H1 (cell line): ENCODE measurements at regions not wholly inside any gene's neighbourhood (a gene's known extent, or its start where the extent isn't known, plus 50 kb on each side); places are given as distances from the start of the nearest gene placed in this dataset.
A peak's percentile ranks its signal among the peaks of the same experiment; 100 is the strongest.

ENCODE experiments used
- CTCF ChIA-PET: fragments of 300-600 bp; sonication (Branson Sonifier 250); formaldehyde crosslinking; loops from one replicate; lab custom pipeline; 2021; ENCODE audit not compliant: partially characterized antibody; lab: Charles Lee
- POLR2A ChIA-PET: fragments of 300-600 bp; sonication (Branson Sonifier 250); formaldehyde crosslinking; loops from one replicate; lab custom pipeline; 2021; ENCODE audit warnings: inconsistent platforms; ENCODE audit not compliant: partially characterized antibody; lab: Charles Lee
- DNase-seq, 2 experiments: peaks; one replicate each; pipeline versions ENCODE4 v3.0.0 to v3.0.0-alpha.2; 2010 to 2022; ENCODE audit warnings: low spot score in 2 of 2, low read depth in 1 of 2, mixed read lengths in 1 of 2
- FAIRE-seq: peaks from 2 replicates; lab custom pipeline; 2011; peaks lifted over from hg19 to GRCh38; lab: Jason Lieb, UNC
- H2AFZ ChIP-seq: 2 replicates; pipeline ENCODE4 v1.8.1; 2012; ENCODE audit warnings: low read length, inconsistent platforms
- H2AK5ac ChIP-seq: 2 replicates; pipeline ENCODE4 v1.6.1; 2013; ENCODE audit warnings: low read depth, low read length
- H2BK120ac ChIP-seq: replicated peaks from 2 replicates; pipeline ENCODE3; 2013; ENCODE audit warnings: low read depth, low read length, inconsistent platforms
- H2BK12ac ChIP-seq: 2 replicates; pipeline ENCODE4 v1.6.1; 2013; ENCODE audit warnings: low read depth, low read length
- H2BK15ac ChIP-seq: 2 replicates; pipeline ENCODE4 v1.6.1; 2013; ENCODE audit warnings: low read length
- H2BK20ac ChIP-seq: 2 replicates; pipeline ENCODE4 v1.6.1; 2013; ENCODE audit warnings: low read length
- H2BK5ac ChIP-seq: 2 replicates; pipeline ENCODE4 v1.6.1; 2013; ENCODE audit warnings: low read depth, low read length
- H3K14ac ChIP-seq: 2 replicates; pipeline ENCODE4 v1.6.1; 2013; ENCODE audit warnings: inconsistent platforms; ENCODE audit not compliant: insufficient read length
- H3K18ac ChIP-seq: 2 replicates; pipeline ENCODE4 v1.6.1; 2013; ENCODE audit warnings: low read length; ENCODE audit errors: extremely low read depth
- H3K23ac ChIP-seq: 2 replicates; pipeline ENCODE4 v1.6.1; 2013; ENCODE audit warnings: inconsistent platforms; ENCODE audit not compliant: insufficient read length
- H3K23me2 ChIP-seq: 2 replicates; pipeline ENCODE4 v1.6.1; 2013; ENCODE audit warnings: low read depth, low read length
- H3K27ac ChIP-seq: 2 replicates; pipeline ENCODE4 v1.6.1; 2011; ENCODE audit warnings: low read depth, low read length, inconsistent platforms
- H3K27me3 ChIP-seq, 4 experiments: replicated peaks in 1 of 4; 1 replicate in 1 of 4; 2 replicates in 3 of 4; pipeline versions ENCODE4 v1.6.1 to v1.8.1; 2011 to 2013; ENCODE audit warnings: low read length in 3 of 4, mild to moderate bottlenecking in 3 of 4, inconsistent platforms in 2 of 4, mixed read lengths in 2 of 4, moderate library complexity in 1 of 4; ENCODE audit not compliant: control insufficient read depth in 3 of 4, insufficient read depth in 3 of 4; ENCODE audit errors: extremely low read depth in 1 of 4
- H3K36me3 ChIP-seq, 4 experiments: 2 replicates each; pipeline versions ENCODE4 v1.6.1 to v1.8.1; 2011 to 2013; ENCODE audit warnings: mild to moderate bottlenecking in 4 of 4, low read length in 3 of 4, moderate library complexity in 2 of 4, control low read depth in 1 of 4, inconsistent platforms in 1 of 4; ENCODE audit not compliant: insufficient read depth in 4 of 4, control insufficient read depth in 2 of 4
- H3K4ac ChIP-seq: replicated peaks from 2 replicates; pipeline ENCODE3; 2013; ENCODE audit warnings: low read length, low read depth, mixed read lengths, inconsistent platforms; ENCODE audit not compliant: insufficient read length
- H3K4me1 ChIP-seq, 4 experiments: replicated peaks in 1 of 4; 1 replicate in 1 of 4; 2 replicates in 3 of 4; pipeline versions ENCODE4 v1.6.1 to v1.8.1; 2011 to 2013; ENCODE audit warnings: low read length in 3 of 4, inconsistent platforms in 2 of 4, mixed read lengths in 1 of 4; ENCODE audit not compliant: insufficient read depth in 4 of 4, control insufficient read depth in 3 of 4
- H3K4me2 ChIP-seq, 2 experiments: 2 replicates each; pipeline versions ENCODE4 v1.6.1 to v1.8.1; 2011 to 2013; ENCODE audit warnings: low read depth in 2 of 2, low read length in 2 of 2, control low read depth in 1 of 2, inconsistent platforms in 1 of 2, mild to moderate bottlenecking in 1 of 2; ENCODE audit not compliant: insufficient read depth in 1 of 2
- H3K4me3 ChIP-seq, 4 experiments: fragments of 200-600, 300-600 bp in 1 of 4; sonication (generic), shearing (Covaris generic), sonication (Bioruptor Twin) in 1 of 4; 2 replicates each; pipeline versions ENCODE4 v1.5.1 to v1.8.1; 2011 to 2016; ENCODE audit warnings: low read length in 4 of 4, low read depth in 3 of 4, control low read depth in 2 of 4, inconsistent platforms in 2 of 4, mild to moderate bottlenecking in 2 of 4, mixed read lengths in 1 of 4, moderate library complexity in 1 of 4; ENCODE audit not compliant: insufficient read depth in 2 of 4; ENCODE audit errors: extremely low read depth in 1 of 4
- H3K56ac ChIP-seq: replicated peaks from 2 replicates; pipeline ENCODE3; 2013; ENCODE audit warnings: low read depth, mild to moderate bottlenecking, mixed read lengths, low read length, inconsistent platforms; ENCODE audit not compliant: insufficient read length
- H3K79me1 ChIP-seq: 2 replicates; pipeline ENCODE4 v1.6.1; 2013; ENCODE audit warnings: low read depth, low read length, control low read depth
- H3K79me2 ChIP-seq, 2 experiments: 2 replicates each; pipeline versions ENCODE4 v1.6.1 to v1.8.1; 2012 to 2013; ENCODE audit warnings: low read length in 2 of 2, mild to moderate bottlenecking in 2 of 2, inconsistent platforms in 1 of 2; ENCODE audit not compliant: insufficient read depth in 2 of 2, control insufficient read depth in 1 of 2
- H3K9ac ChIP-seq, 4 experiments: replicated peaks in 1 of 4; 1 replicate in 1 of 4; 2 replicates in 3 of 4; pipeline versions ENCODE4 v1.6.1 to v1.8.1; 2011 to 2013; ENCODE audit warnings: low read depth in 3 of 4, low read length in 3 of 4, control low read depth in 2 of 4, mild to moderate bottlenecking in 2 of 4, moderate library complexity in 2 of 4, inconsistent platforms in 1 of 4; ENCODE audit errors: extremely low read depth in 1 of 4
- H3K9me3 ChIP-seq, 2 experiments: 2 replicates each; pipeline versions ENCODE4 v1.6.1 to v1.8.1; 2012 to 2013; ENCODE audit warnings: mild to moderate bottlenecking in 2 of 2, moderate library complexity in 2 of 2, control low read depth in 1 of 2, inconsistent platforms in 1 of 2, low read depth in 1 of 2, low read length in 1 of 2, mixed read lengths in 1 of 2; ENCODE audit not compliant: insufficient read depth in 2 of 2
- H4K20me1 ChIP-seq, 2 experiments: replicated peaks in 1 of 2; 2 replicates each; pipeline versions ENCODE3 to v1.8.1; 2011 to 2013; ENCODE audit warnings: inconsistent platforms in 2 of 2, low read length in 2 of 2, mild to moderate bottlenecking in 1 of 2; ENCODE audit not compliant: insufficient read depth in 2 of 2, control insufficient read depth in 1 of 2
- H4K5ac ChIP-seq: 2 replicates; pipeline ENCODE4 v1.6.1; 2013; ENCODE audit warnings: low read length, low read depth, mixed read lengths, inconsistent platforms; ENCODE audit not compliant: insufficient read length
- H4K8ac ChIP-seq: 2 replicates; pipeline ENCODE4 v1.8.0; 2013; ENCODE audit warnings: mild to moderate bottlenecking, moderate library complexity, low read length, inconsistent platforms; ENCODE audit not compliant: insufficient read depth; ENCODE audit errors: extremely low read depth
- H4K91ac ChIP-seq: replicated peaks from 2 replicates; pipeline ENCODE3; 2013; ENCODE audit warnings: low read length, mixed read lengths, inconsistent platforms; ENCODE audit not compliant: insufficient read length
- ATF2 ChIP-seq: IDR thresholded peaks from 2 replicates; pipeline ENCODE4 v1.6.1; 2012; ENCODE audit warnings: low read length, inconsistent platforms
- BCL11A ChIP-seq, 2 experiments: IDR thresholded peaks; one replicate each; pipeline ENCODE4 v1.6.1; 2011; ENCODE audit warnings: low read depth in 2 of 2, low read length in 2 of 2, mild to moderate bottlenecking in 2 of 2
- EZH2 ChIP-seq: fragments of 200-600 bp; sonication (generic); IDR thresholded peaks from 2 replicates; pipeline ENCODE4 v1.7.1; 2012; ENCODE audit warnings: low read depth, mild to moderate bottlenecking, moderate library complexity, low read length, inconsistent platforms; ENCODE audit not compliant: severe bottlenecking
- KDM1A ChIP-seq: fragments of 200-600, 300-600 bp; sonication (generic); IDR thresholded peaks from 2 replicates; pipeline ENCODE4 v1.7.1; 2016; ENCODE audit warnings: mild to moderate bottlenecking, low read length, borderline replicate concordance
- PHF8 ChIP-seq: fragments of 200-600 bp; sonication (generic); conservative IDR thresholded peaks from 2 replicates; pipeline ENCODE4 v1.7.1; 2012; ENCODE audit warnings: low read depth, mild to moderate bottlenecking, inconsistent platforms, low read length, moderate library complexity
- RXRA ChIP-seq: IDR thresholded peaks from 2 replicates; pipeline ENCODE4 v1.6.1; 2011; ENCODE audit warnings: low read depth, mild to moderate bottlenecking, low read length, moderate library complexity; ENCODE audit not compliant: insufficient read depth
- SIRT6 ChIP-seq: IDR thresholded peaks from one replicate; pipeline ENCODE4 v1.7.1; 2012; ENCODE audit warnings: low read length, inconsistent platforms
- SP1 ChIP-seq: IDR thresholded peaks from 2 replicates; pipeline ENCODE4 v1.6.1; 2011; ENCODE audit warnings: low read depth, low read length
- TAF7 ChIP-seq: optimal IDR thresholded peaks from 2 replicates; pipeline ENCODE3; 2011; ENCODE audit warnings: low read depth, mild to moderate bottlenecking, inconsistent platforms, low read length, moderate library complexity, borderline replicate concordance
- WGBS, 2 experiments: shearing (Covaris generic) in 1 of 2; methylation state at CpG; one replicate each; pipeline versions ENCODE4 v1.1.6 to v1.1.7; 2013 to 2015; ENCODE audit warnings: low lambda C conversion rate in 2 of 2, mixed read lengths in 2 of 2, inconsistent platforms in 1 of 2, low coverage in 1 of 2, missing lambda C conversion rate in 1 of 2; ENCODE audit not compliant: insufficient replicate concordance in 2 of 2, insufficient coverage in 1 of 2, insufficient read length in 1 of 2; ENCODE audit errors: extremely low coverage in 1 of 2, missing lambda C conversion rate in 1 of 2; 5-methylcytosine and 5-hydroxymethylcytosine counted together

GRCh38 chr10:129273860-129274259, 193.2 kb upstream of the MGMT start:
- CTCF ChIA-PET, result interaction anchor here (0.7 to 2.0 kb wide), 7 partner anchors 9 to 363 kb away, joined by 3 to 9 read pairs (median 4); no protein-coding TSS in a partner anchor
- Histone ChIP-seq H4K5ac (no peak overlapping the region), H4K20me1 (peaks cover 0 to 1% of the 10 kb centered on the region in 2 experiments), H3K4me2 (no peak overlapping the region), H3K18ac (no peak overlapping the region), H3K27ac (no peak overlapping the region), H4K8ac (peak overlapping the region; percentile 72; the same call in 1 of the 2 replicates), H2BK20ac (no peak overlapping the region), H3K4me3 (no peak overlapping the region), H2BK5ac (no peak overlapping the region), H3K27me3 (no peaks in the 10 kb centered on the region; a peak in 1 of 7 replicates), H2BK120ac (no peak overlapping the region), H3K4ac (no peak overlapping the region), H2AK5ac (no peak overlapping the region), H3K4me1 (no peaks in the 10 kb centered on the region), H3K23me2 (no peaks in the 10 kb centered on the region), H4K91ac (no peak overlapping the region), H3K56ac (no peak overlapping the region), H3K79me1 (no peaks in the 10 kb centered on the region), H3K14ac (no peak overlapping the region), H3K79me2 (no peaks in the 10 kb centered on the region), H3K36me3 (no peaks in the 10 kb centered on the region), H3K9me3 (no peaks in the 10 kb centered on the region), H2BK12ac (no peak overlapping the region), H3K9ac (no peak overlapping the region), H2AFZ (no peak overlapping the region), H3K23ac (no peak overlapping the region), H2BK15ac (no peak overlapping the region)
- no peak for DNase-seq
- TF ChIP-seq RXRA, result no peak
- TF ChIP-seq SP1, result no peak
- TF ChIP-seq SIRT6, result no peak
- TF ChIP-seq PHF8, result no peak
- TF ChIP-seq KDM1A, result no peak
- TF ChIP-seq EZH2, result no peak
- TF ChIP-seq BCL11A (IDR thresholded peaks at IDR 0.05; ENCODE audit: low read depth in 2 of 2, low read length in 2 of 2), result no peak
- no peak for TF ChIP-seq TAF7
- TF ChIP-seq ATF2, result no peak
- no peak for FAIRE-seq
- POLR2A ChIA-PET, result no interaction called here
- WGBS, 2 experiments, result 81% methylated on average over 7 of the region's 7 CpGs; no CpG with 5 or more reads in 1 of the 2 experiments
